NCI-H345 (cell line): ENCODE measurements at regions not wholly inside any gene's neighbourhood (a gene's known extent, or its start where the extent isn't known, plus 50 kb on each side); places are given as distances from the start of the nearest gene placed in this dataset.

Experiments used
- DNase-seq: peaks from one replicate; lab custom pipeline; 2025; lab: John Stamatoyannopoulos, UW

- DNase-seq = peak; percentile 98
Measured at GRCh38 chr17:83178533-83179304, 99.3 kb downstream of the METRNL start.

DNA sequence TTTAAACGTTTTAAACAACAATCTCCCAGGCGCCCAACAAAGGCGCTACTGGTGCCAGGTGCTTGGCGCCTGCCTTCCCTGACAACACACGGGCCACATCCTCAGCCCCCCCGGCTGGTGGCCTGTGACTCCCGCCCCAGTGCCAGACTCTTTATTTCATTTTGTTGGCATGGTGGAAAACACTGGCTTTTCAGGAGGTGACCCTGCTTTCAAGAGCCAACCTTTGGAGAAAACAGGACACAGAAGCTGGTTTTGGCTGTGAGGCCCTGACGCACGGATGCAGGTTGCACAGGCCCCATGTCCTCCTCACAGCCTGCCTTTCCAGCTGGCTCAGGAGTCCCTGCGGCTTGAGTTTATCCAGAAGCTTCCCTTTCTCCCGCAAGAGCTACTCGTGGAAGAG lies 100.0 kb downstream of the METRNL start:
- DNase-seq = no peak

- no peak for DNase-seq
Measured at GRCh38 chr17:83179811-83180210, 100.4 kb downstream of the METRNL start.

DNA sequence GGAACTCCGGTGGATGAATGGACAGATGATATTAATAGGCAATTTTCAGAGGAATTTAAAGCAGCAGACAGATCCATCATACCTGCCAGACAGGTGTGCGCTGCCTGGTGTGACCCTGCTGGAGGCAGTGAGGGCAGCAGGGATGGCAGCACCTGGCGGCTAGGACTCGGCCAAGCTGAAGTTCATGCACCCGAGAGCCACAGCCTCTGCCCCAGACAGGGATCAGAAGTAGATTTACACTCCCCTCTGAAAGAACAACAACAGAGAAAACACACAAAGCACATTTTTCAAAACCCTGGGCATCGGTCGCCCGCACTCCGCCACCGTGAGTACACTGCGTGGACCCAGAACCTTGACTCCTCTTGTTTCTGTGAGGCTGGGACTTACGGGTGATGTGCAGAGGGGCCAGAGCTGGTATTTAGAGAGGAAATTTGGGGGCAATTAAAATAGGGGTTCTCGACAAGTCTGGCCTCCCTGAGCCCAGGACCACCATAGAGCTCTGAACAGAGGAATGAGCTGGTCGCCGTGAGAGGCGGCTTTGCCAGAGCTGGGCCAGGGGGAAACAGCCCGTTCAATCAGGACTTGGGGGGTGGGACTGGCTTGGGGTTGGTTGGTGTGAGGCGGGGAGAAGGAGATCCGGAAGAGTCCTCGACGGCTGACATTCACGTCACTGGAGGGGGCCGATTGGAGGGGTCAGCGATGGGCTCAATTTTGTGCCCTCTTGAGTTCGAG lies 101.0 kb downstream of the METRNL start:
- no peak for DNase-seq

DNA sequence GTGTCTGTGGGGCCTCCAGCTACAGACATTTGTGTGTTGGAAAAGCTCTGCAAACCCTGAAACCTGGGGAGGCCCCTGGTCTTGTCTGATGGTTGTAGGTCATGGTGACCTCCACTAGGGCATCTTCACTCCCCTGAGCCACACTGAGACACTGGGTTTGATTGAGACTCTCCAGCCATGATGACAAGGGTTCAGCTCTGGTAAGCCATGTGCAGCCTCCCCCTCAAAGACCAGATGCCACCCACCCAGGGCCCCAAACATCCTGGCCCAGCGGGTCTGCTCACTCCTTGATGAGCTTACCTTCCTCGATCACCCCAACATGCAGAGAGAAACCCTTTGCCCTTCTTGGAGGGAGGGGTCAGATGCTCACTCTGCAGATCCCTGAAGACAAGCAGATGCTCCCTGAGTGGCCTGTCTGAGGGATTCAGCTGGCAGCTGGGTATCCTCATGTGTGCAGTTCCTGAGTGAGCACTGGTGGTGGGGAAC lies 101.6 kb downstream of the METRNL start:
- peak; percentile 13 for DNase-seq

GRCh38 chr17:83181991-83182619 lies 102.7 kb downstream of the METRNL start:
- DNase-seq = no peak

DNA sequence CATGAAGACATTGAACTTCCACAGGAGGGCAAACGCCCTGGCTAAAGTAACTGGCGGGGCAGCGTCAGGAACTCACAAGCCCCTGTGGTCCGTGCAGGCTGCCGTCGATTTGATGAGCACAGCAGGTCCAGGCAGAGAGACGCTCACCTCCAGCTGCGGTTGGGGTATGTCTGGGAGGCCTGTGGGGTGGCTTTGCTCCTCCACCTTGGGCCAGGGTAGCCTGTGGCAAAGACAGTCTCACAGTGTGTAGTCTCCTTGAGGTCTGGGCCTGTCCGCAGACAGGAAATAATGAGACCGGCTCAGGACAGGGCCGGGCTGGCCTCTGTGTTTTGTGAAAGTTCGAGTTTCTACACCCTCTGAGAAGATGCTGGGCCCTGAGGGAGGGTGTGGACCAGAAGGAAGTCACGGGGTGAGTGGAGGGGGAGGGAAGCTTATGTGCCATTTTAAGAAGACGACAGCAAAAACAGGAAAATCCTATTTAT lies 103.3 kb downstream of the METRNL start:
- DNase-seq = no peak

DNA sequence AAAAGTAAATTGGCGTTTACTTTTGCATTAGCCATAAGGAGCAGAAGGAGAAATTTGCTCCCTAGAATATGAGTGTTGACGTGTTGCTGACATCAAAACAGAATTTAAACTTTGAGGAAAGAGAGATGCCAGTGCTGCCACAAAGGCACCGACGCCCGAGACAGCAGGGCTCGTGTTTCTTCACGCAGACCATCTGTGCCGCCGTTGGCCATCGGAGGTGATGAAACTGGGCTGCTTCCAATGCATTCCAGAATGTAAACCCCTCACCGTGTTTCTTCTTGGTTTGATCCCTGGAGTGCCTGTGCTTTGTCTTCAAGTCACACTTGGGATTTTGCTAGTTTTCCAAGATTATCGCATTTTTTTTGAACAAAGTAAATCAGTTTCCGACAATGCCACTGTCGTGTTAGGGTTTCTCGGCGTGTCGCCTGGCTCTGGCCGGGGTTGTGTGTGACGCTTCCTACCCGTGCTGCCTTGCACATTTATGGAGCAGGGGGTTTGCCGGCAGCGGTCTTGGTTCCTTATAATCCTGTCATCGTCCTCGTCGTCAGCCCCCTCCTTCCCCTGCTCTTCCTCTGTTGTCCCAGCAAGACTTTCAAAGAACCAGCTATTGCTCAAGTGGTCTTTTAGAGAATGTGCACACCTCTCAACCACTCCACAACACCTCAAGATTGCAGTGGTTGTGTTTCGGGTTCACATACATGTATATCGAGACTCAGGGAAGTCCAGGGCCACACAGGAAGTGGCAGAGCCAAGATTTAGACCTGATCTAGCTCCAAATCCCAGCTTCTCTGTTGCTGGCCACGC lies 103.9 kb downstream of the METRNL start:
- no peak for DNase-seq

- DNase-seq = no peak
Measured at GRCh38 chr17:83183951-83184506, 104.6 kb downstream of the METRNL start.

- DNase-seq = no peak
Measured at GRCh38 chr17:83185023-83186002, 105.9 kb downstream of the METRNL start.

DNA sequence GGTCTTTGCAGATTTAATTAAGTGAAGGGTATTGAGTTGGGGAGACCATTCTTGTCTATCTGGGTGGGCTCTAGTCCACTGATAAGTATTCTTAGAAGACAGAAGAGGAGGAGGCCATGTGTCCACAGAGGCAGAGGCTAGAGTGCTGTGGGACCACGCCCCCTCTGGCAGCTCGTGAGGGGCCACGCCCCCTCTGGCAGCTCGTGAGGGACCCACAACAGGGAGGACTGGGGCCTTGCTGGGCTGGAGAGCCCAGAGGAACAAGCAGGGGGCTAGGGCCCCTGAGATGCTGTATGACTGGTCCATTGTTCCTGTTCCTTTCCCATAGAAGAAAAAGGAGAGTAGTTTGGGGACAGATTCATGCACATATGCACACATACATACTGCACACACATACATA lies 106.8 kb downstream of the METRNL start:
- no peak for DNase-seq

GRCh38 chr17:83186751-83187421 lies 107.5 kb downstream of the METRNL start:
- DNase-seq = no peak

DNA sequence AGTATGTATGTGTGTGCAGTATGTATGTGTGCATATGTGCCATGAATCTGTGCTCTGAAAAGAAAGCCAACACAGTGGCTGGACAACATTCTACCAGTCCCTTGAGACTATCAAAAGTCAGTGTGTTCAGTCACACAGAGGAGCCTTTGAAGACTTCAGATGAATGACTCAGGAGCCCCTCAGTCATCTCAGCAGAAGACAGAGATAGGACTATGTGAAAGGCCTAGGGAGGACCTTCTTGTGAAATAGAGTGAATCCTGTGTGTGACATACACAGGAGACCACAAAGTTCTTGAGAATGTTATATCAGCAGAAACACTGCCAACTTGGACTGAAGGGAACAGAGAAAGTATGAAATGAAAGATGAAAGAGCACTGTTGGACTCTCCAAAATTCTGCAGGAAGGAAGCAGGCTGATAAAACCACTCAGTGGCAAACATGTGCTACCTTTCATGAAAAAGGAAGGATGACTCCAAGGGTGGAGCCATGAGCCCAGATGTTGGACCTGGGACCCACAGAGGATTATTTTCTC lies 108.4 kb downstream of the METRNL start:
- DNase-seq = no peak

DNA sequence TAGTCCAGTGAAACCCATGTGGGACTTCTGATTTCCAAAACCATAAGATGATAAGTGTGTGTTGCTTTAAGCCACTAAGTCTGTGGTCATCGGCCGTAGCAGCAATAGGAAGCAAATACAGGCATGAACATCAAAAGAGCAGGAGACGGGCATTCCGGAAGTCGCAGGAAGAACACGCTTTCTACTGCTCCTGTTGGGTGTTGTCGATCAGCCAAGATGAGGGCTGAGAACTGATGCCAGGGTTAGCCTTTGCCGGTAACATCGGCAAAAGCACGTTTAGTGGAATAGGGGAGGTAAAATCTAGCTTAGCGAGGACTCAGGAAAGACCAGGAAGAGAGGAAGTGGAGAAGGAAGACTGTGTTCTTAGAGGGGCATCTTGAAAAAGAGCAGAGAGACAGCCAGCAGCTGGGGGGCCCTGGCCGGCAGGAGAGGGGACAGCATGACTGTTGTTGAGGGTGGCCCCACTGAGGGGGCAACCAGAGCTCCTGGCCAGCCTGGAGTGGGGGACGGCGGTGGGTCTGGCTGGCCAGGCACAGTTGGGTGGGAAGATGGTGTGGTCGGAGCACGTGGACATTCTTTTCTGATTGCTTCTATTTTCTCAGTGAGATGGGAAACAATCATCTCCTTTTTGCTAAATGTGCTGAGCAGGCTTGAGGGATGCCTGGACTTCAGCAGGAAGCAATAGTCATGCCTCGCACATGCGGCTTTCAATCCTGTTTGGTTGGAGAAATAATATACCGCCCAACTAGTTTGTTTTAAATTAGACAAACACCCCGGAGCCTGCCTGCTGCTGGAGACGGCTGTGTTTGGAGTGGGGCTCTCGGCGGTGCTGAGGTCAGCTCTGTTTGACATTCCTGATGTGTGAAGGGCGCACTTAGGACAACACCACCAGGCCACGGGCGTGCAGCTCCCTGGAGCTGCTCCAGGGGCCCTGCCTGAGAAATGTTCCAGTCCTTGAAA lies 109.9 kb downstream of the METRNL start:
- no peak for DNase-seq

DNA sequence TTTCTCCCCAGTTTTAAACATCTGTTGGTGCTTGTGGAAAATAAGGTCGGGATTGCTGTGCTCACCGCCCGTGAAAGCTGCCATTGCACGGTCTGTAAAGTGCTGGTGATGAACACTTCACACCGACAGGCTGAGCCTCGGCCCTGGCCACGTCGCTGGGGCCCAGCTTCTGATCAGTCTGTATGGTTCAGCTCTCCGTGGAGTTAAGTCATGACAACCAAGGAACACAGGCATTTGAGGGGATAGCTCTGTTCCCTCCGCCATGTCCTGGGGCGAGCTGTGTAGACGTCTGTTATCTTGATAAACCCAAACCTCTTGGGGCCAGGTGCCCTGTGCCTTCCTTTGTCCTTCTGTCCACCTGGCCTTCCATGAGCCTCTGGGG lies 110.6 kb downstream of the METRNL start:
- no peak for DNase-seq

DNA sequence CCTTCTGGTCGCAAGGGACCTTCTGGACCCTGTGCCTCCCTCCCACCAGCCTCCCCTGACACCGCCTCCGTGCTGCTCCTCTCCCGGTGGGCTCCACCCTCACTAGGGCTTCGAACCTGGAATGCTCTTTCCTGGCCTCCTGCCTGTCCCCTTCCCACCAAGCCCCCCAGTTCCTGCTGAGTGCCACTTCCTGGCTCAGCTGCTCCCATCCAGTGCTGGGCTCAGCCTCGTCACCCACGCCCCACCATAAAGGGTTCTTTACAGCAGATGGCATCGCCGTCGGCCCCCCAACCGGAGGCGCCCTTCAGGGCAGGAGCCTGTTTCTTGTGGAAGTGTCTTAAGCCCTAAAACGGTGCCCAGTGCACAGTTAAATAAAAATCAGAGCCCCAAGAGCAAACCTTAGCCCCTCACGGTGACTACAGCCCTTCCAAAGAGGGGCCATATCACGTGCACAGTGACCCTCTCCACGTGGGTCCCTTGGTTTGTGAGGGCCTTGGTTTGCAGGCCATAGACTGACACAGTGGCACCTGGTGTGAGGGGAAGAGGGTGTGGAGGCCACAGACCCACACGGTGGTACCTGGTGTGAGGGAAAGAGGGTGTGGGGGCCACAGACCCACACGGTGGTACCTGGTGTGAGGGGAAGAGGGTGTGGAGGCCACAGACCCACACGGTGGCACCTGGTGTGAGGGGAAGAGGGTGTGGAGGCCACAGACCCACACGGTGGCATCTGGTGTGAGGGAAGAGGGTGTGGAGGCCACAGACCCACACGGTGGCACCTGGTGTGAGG lies 111.4 kb downstream of the METRNL start:
- no peak for DNase-seq

DNA sequence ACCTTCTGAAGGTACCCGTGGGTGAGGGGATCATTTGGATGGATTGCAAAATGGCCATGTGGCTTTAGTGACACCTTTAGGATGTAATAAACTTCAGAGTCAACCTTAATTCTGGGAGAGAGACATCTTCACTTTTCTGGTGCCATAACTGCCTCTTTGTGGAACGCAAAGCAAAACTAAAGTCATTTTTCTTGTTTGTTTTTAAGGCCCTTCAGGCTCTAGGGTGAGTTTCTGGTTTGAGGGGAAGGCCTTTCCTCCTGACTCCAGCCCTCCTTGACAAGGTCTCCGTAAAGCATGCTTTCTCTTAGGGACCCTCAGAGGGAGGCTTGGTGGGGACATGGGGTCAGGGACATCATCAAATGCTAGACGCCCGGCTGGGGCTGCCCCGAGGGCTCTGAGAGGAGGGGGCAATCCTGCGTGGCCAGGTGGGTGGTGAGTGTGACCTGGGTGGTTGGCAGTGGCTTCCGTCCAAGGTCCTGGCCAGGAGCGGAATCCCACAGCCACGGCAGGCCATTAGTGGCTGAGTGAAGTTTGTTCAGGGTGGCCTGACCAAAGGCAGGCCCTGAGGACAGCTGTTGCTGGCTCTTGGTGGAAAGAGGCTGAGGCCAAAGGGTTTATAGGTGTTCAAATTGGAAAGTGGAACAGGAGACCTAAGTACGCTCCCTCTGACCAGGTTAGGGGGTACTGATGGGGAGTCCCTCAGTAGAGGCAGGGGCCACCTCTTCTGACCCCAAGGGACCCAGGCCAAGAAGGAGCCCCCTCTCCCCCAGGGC lies 112.2 kb downstream of the METRNL start:
- no peak for DNase-seq
